CD14-positive monocyte (primary cell): ENCODE measurements at regions not wholly inside any gene's neighbourhood (a gene's known extent, or its start where the extent isn't known, plus 50 kb on each side); places are given as distances from the start of the nearest gene placed in this dataset.

Source experiments
- DNase-seq, 3 donors: peaks; one replicate each; pipeline ENCODE4 v3.0.0-alpha.2; 2011 to 2022
- H2AFZ ChIP-seq: 2 replicates; pipeline ENCODE4 v1.6.0; 2012; ENCODE audit warnings: mild to moderate bottlenecking, low read depth, low read length, inconsistent platforms; ENCODE audit not compliant: insufficient read depth, poor library complexity, severe bottlenecking
- H3K27ac ChIP-seq, 2 donors: 1 replicate in 1 of 2; 2 replicates in 1 of 2; pipeline ENCODE4 v1.5.1; 2012 to 2013; ENCODE audit warnings: low read length in 2 of 2, control low read depth in 1 of 2, inconsistent platforms in 1 of 2, low read depth in 1 of 2, mild to moderate bottlenecking in 1 of 2
- H3K27me3 ChIP-seq, 2 donors: one replicate each; pipeline versions ENCODE4 v1.6.0 to v1.6.1; 2011 to 2013; ENCODE audit warnings: low read length in 2 of 2; ENCODE audit not compliant: control insufficient read depth in 2 of 2, insufficient read depth in 2 of 2
- H3K36me3 ChIP-seq, 2 donors: replicated peaks in 1 of 2; 1 replicate in 1 of 2; 2 replicates in 1 of 2; pipeline versions ENCODE4 v1.5.1 to v1.6.1; 2012 to 2013; ENCODE audit warnings: low read length in 2 of 2, control low read depth in 1 of 2, inconsistent platforms in 1 of 2, mild to moderate bottlenecking in 1 of 2; ENCODE audit not compliant: insufficient read depth in 2 of 2, control insufficient read depth in 1 of 2
- H3K4me1 ChIP-seq, 2 donors: 1 replicate in 1 of 2; 2 replicates in 1 of 2; pipeline versions ENCODE4 v1.5.1 to v1.6.1; 2012 to 2013; ENCODE audit warnings: low read length in 2 of 2, control low read depth in 1 of 2, inconsistent platforms in 1 of 2, mild to moderate bottlenecking in 1 of 2, moderate library complexity in 1 of 2; ENCODE audit not compliant: insufficient read depth in 2 of 2, control insufficient read depth in 1 of 2
- H3K4me2 ChIP-seq: replicated peaks from 2 replicates; pipeline ENCODE3; 2012; ENCODE audit warnings: low read length, moderate library complexity, mild to moderate bottlenecking; ENCODE audit not compliant: poor library complexity, severe bottlenecking; ENCODE audit errors: extremely low read depth
- H3K4me3 ChIP-seq, 3 experiments: fragments of 200-600 bp in 1 of 3; sonication (generic) in 1 of 3; replicated peaks in 1 of 3; 1 replicate in 2 of 3; 2 replicates in 1 of 3; pipeline ENCODE4 v1.5.1; 2011 to 2013; ENCODE audit warnings: low read length in 3 of 3, mild to moderate bottlenecking in 3 of 3, control low read depth in 2 of 3, low read depth in 2 of 3, inconsistent platforms in 1 of 3, moderate library complexity in 1 of 3
- H3K79me2 ChIP-seq: 2 replicates; pipeline ENCODE4 v1.6.0; 2012; ENCODE audit warnings: mild to moderate bottlenecking, control low read depth, inconsistent platforms, low read length, moderate library complexity; ENCODE audit not compliant: insufficient read depth
- H3K9ac ChIP-seq: 2 replicates; pipeline ENCODE4 v1.6.0; 2017; ENCODE audit warnings: low read length, mild to moderate bottlenecking; ENCODE audit not compliant: insufficient read depth, poor library complexity, severe bottlenecking
- H3K9me3 ChIP-seq, 2 donors: replicated peaks in 1 of 2; 1 replicate in 1 of 2; 2 replicates in 1 of 2; pipeline versions ENCODE4 v1.5.1 to v1.6.1; 2012 to 2013; ENCODE audit warnings: low read length in 2 of 2, control low read depth in 1 of 2; ENCODE audit not compliant: control insufficient read depth in 1 of 2, insufficient read depth in 1 of 2
- H4K20me1 ChIP-seq: 2 replicates; pipeline ENCODE4 v1.6.0; 2012; ENCODE audit warnings: mild to moderate bottlenecking, low read length, control low read depth, moderate library complexity; ENCODE audit not compliant: insufficient read depth
- H3K27ac Mint-ChIP-seq, 7 donors: one replicate each; pipeline ENCODE4 v1.8.0; 2020; ENCODE audit warnings: mild to moderate bottlenecking in 7 of 7, mixed read lengths in 7 of 7, moderate library complexity in 6 of 7, inconsistent platforms in 2 of 7
- H3K27me3 Mint-ChIP-seq, 3 donors: one replicate each; pipeline ENCODE4 v1.8.0; 2021 to 2022; ENCODE audit warnings: low read depth in 3 of 3, mild to moderate bottlenecking in 3 of 3, mixed read lengths in 3 of 3, moderate library complexity in 3 of 3, inconsistent platforms in 1 of 3
- H3K36me3 Mint-ChIP-seq, 2 donors: one replicate each; pipeline ENCODE4 v1.8.0; 2020; ENCODE audit warnings: mixed read lengths in 2 of 2, inconsistent platforms in 1 of 2, mild to moderate bottlenecking in 1 of 2
- H3K4me1 Mint-ChIP-seq: one replicate; pipeline ENCODE4 v1.8.0; 2020; ENCODE audit warnings: mild to moderate bottlenecking, mixed read lengths
- H3K4me3 Mint-ChIP-seq, 2 donors: one replicate each; pipeline ENCODE4 v1.8.0; 2020; ENCODE audit warnings: mild to moderate bottlenecking in 2 of 2, mixed read lengths in 2 of 2, moderate library complexity in 1 of 2
- H3K9me3 Mint-ChIP-seq, 7 donors: one replicate each; pipeline ENCODE4 v1.8.0; 2020 to 2022; ENCODE audit warnings: mixed read lengths in 7 of 7, mild to moderate bottlenecking in 6 of 7, moderate library complexity in 6 of 7, inconsistent platforms in 2 of 7
- CTCF ChIP-seq: fragments of 200-600 bp; IDR thresholded peaks from one replicate; pipeline ENCODE4 v1.8.0; 2022; ENCODE audit warnings: antibody characterized with exemption, mild to moderate bottlenecking
- WGBS: methylation state at CpG from one replicate; pipeline ENCODE4 v1.1.5; 2013; ENCODE audit warnings: missing lambda C conversion rate; ENCODE audit not compliant: insufficient coverage; 5-methylcytosine and 5-hydroxymethylcytosine counted together
- intact Hi-C, 2 donors: fragments of 100-400 bp; cut with micrococcal nuclease; formaldehyde crosslinking; loops; one replicate each; pipeline versions ENCODE4 v1.15.0 to v1.15.1; 2023

DNA sequence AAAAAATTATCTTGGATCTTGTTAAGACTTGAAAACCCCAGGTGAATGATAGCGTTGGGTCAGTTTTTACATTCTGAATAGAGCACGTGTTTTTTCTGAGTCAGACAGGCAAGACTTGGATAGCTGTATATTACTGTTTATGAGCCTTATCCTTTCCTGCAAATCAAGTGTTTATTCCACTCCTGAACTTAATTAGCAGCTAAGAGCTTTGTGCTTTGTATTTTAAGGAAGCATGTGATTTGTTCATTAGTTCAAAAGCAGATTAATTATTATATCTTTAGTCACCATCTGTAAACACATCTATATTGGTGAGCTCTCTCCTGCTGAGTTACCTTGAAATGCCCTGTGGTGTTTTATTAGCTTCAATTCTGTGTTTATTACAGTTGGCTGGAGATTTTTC is 98.6 kb upstream of the PRPS1L1 start:
- no peaks in the 10 kb centered on the region for H3K36me3 ChIP-seq
- intact Hi-C loops, result no loop called here
- H3K4me3 Mint-ChIP-seq, result no peak overlapping the region

DNA sequence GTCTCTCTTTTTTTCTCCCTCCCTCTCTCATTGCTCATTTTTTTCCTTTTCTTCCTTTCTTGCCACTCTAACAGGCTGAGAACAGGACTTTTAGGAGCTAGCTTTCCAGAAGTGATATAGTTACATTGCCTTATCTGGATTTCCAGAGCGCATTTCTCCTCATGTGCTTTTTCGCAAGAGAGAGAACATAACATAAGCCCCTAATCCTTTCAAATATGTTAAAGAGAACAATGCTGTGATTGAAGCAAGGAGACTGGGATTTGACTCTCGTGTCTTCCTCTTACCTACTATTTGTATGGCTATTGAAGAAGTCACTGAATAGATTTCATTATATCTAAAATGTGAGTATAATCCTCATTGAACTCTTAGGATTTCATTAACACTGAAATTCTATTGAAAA is 101.2 kb upstream of the PRPS1L1 start:
- H2AFZ ChIP-seq, result no peak overlapping the region
- peaks cover 0 to 2% (median 1%) of the 10 kb centered on the region in 3 donors for H3K27me3 Mint-ChIP-seq
- DNase-seq, result no peak

More for the DNA sequence above, 98.6 kb upstream of the PRPS1L1 start:
- Histone ChIP-seq H3K9ac (no peak overlapping the region), H3K4me1 (no peaks in the 10 kb centered on the region), H3K4me3 (no peak overlapping the region), H3K27me3 (no peaks in the 10 kb centered on the region), H3K9me3 (no peaks in the 10 kb centered on the region), H3K4me2 (no peak overlapping the region), H4K20me1 (no peaks in the 10 kb centered on the region), H3K27ac (no peak overlapping the region), H2AFZ (no peak overlapping the region), H3K79me2 (no peaks in the 10 kb centered on the region)
- Mint-ChIP-seq H3K9me3 (peaks cover 0 to 2% (median 0%) of the 10 kb centered on the region in 7 donors), H3K27me3 (peaks cover 0 to 3% (median 0%) of the 10 kb centered on the region in 3 donors), H3K4me1 (no peaks in the 10 kb centered on the region), H3K36me3 (no peaks in the 10 kb centered on the region), H3K27ac (no peak overlapping the region)
- DNase-seq, result no peak
- no CpG with 5 or more reads among the region's 2 CpGs for WGBS
- TF ChIP-seq CTCF, result no peak

More for the DNA sequence above, 101.2 kb upstream of the PRPS1L1 start:
- H3K27ac Mint-ChIP-seq, result peak overlapping the region in 1 of 7 donors; percentile 64
- Histone ChIP-seq H3K36me3 (no peaks in the 10 kb centered on the region), H3K79me2 (no peaks in the 10 kb centered on the region), H4K20me1 (no peaks in the 10 kb centered on the region), H3K4me3 (no peak overlapping the region), H3K9ac (no peak overlapping the region), H3K27ac (no peak overlapping the region), H3K27me3 (no peaks in the 10 kb centered on the region), H3K4me2 (no peak overlapping the region), H3K9me3 (no peaks in the 10 kb centered on the region), H3K4me1 (no peaks in the 10 kb centered on the region)
- no peak overlapping the region for H3K4me3 Mint-ChIP-seq
- no CpG with 5 or more reads among the region's 3 CpGs for WGBS
- no peaks in the 10 kb centered on the region for H3K36me3 Mint-ChIP-seq
- H3K4me1 Mint-ChIP-seq, result no peaks in the 10 kb centered on the region
- intact Hi-C loops, result no loop called here
- H3K9me3 Mint-ChIP-seq, result no peaks in the 10 kb centered on the region
- no peak for TF ChIP-seq CTCF
